ENCODE measurements at regions not wholly inside any gene's neighbourhood (a gene's known extent, or its start where the extent isn't known, plus 50 kb on each side); places are given as distances from the start of the nearest gene placed in this dataset.
"Not testable (repeated sequence)": the region's sequence is repeated elsewhere in the genome, so short reads cannot be mapped to it uniquely, and the experiment has no call there.

- no peak for DNase-seq (ENCODE audit: low read depth)
Measured at GRCh38 chr14:66015071-66015780, 470.9 kb upstream of the CCDC196 start.

- DNase-seq (ENCODE audit: low read depth): no peak
Measured at GRCh38 chr14:66017927-66018326, 468.2 kb upstream of the CCDC196 start.

GRCh38 chr14:66022526-66022925 lies 463.6 kb upstream of the CCDC196 start:
- DNase-seq (ENCODE audit: low read depth): no peak

- no peak for DNase-seq (ENCODE audit: low read depth)
Measured at GRCh38 chr14:66025779-66026178, 460.4 kb upstream of the CCDC196 start.

DNA sequence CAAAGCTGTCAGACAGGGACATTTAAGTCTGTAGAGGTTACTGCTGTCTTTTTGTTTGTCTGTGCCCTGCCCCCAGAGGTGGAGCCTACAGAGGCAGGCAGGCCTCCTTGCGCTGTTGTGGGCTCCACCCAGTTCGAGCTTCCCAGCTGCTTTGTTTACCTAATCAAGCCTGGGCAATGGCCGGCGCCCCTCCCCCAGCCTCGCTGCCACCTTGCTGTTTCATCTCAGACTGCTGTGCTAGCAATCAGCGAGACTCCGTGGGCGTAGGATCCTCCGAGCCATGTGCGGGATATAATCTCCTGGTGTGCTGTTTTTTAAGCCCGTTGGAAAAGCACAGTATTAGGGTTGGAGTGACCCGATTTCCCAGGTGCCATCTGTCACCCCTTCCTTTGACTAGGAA lies 454.2 kb upstream of the CCDC196 start:
- not testable (repeated sequence) for DNase-seq (ENCODE audit: low read depth)

DNA sequence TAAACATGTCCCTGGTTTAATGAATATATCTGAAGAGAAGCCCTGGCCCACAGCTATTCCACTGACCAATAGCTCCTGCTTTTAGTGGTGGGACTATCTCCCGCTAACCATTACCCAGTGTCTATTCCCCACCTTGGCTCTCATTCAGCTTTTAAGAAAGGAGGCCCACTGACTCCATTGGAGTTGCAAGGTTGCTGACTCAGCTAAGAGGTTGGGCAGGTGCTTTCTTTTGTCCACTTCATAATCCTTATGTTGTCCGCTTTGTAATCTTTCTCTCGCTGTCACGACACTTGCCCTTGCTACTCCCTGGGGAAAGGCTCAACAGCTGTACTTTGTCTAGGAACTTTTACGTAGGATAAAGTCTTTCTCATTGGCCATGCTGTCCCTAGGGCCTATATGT lies 453.4 kb upstream of the CCDC196 start:
- DNase-seq (ENCODE audit: low read depth): no peak

DNA sequence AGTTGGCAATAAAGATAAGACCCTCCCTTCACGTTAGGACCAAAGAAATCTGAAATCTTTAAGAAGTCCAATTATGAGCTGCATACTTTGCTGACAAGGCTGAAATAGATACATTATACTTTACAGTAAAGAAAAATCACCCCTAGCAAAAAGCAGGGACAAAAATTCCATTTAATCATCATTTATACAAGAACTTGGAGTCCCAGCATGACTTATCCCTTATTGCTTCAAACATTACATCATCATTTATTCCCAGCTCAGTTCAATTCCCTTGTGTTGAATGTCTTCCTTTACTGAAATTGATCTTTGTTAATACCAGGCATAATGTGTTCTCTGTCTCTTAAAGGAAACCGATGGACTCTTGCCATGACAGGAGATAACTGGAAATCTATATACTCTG lies 449.6 kb upstream of the CCDC196 start:
- DNase-seq (ENCODE audit: low read depth): no peak

DNA sequence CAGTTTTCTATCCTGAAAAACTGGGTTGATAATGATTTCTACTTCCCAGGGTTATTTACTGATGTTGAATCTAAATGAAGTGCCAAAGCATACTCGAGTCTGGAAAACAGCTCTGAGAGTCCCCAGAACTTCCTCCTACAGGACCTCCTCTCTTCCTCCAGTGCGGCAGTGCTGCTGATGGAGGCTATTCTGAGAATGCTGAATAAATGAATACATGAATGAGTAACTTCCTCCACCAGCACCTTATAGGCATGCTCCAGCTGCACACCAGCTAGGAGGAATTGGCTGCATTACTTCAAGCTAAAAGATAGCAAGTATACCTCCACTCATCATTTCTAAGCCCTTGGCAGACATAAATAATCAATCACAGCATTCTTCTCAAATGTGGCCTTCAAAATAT lies 448.8 kb upstream of the CCDC196 start:
- no peak for DNase-seq (ENCODE audit: low read depth)

GRCh38 chr14:66038212-66038611 lies 448.0 kb upstream of the CCDC196 start:
- no peak for DNase-seq (ENCODE audit: low read depth)

DNA sequence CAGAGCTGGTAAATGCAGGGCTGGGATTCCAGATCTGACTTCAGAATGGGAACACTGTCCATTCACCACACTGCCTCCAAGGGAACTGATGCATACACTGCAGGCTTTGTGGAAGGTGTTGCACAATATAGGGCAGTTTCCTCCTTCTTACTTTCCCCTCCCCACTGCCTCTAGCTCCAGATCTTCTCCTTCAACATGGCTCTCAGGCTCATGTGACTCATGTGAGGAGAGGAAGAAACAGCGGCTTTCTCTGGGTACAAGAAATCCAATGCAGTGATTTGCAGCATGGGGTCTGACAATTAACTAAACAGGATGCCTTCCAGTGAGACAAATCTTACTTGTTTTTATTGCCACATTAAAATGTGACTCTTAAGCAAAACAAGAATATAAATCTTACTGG lies 447.6 kb upstream of the CCDC196 start:
- no peak for DNase-seq (ENCODE audit: low read depth)

DNA sequence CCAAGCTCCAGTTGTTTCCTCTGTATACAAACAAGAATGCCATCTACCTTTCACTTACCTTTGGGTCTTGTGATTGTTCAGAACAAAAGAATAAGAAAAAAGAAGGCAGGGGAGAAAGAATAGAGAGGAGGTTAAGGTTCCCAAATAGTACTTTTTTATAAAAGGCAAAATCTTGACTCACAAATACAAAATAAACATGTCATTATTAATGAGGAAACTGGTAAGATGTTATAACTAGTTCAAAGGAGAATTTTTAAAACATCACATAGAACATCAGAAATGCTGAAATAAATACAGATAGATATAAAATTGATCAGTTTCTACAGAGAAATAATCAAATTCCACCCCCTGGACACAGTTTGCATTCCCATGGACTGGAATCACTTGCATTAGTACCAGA lies 446.7 kb upstream of the CCDC196 start:
- no peak for DNase-seq (ENCODE audit: low read depth)

DNA sequence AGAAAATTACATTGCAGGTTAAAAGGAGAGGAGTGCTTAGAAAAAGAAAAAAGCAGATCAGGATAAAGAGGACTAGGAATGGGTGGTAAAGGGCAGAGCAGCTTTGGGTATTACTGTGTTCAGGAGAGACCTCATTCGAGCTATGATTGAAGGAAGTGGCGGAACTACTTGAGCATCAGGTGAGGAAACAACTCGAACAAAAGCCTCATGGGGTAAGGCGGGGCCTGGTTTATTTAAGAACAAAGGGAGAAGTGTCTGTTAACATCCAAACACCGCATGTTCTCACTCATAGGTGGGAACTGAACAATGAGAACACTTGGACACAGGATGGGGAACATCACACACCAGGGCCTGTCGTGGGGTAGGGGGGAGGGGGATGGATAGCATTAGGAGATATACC lies 444.6 kb upstream of the CCDC196 start:
- DNase-seq (ENCODE audit: low read depth): no peak

- no peak for DNase-seq (ENCODE audit: low read depth)
Measured at GRCh38 chr14:66043921-66044320, 442.2 kb upstream of the CCDC196 start.

DNA sequence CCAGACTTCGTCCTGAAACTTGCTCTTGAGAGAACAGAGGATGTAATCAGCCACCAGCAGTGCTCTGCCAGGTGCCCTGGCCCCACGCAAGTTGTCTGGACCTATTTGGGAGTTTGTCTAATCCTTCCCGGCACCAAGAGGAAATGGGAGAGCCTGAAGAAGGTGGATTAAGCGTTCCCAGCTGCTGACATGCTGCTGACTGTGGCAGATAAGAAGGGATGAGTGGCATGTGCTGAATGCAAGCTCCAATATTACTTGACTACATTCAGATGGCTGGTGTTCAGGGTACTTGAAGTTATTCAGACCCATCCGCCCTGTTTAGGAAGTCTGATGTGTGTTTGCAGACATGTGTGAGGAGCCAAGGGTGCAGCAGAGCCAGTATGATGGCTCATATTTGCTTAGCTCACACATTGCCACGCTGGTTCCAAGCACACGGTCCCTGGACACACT lies 440.6 kb upstream of the CCDC196 start:
- no peak for DNase-seq (ENCODE audit: low read depth)

- no peak for DNase-seq (ENCODE audit: low read depth)
Measured at GRCh38 chr14:66046035-66046434, 440.1 kb upstream of the CCDC196 start.

GRCh38 chr14:66046591-66046990 lies 439.6 kb upstream of the CCDC196 start:
- no peak for DNase-seq (ENCODE audit: low read depth)

DNA sequence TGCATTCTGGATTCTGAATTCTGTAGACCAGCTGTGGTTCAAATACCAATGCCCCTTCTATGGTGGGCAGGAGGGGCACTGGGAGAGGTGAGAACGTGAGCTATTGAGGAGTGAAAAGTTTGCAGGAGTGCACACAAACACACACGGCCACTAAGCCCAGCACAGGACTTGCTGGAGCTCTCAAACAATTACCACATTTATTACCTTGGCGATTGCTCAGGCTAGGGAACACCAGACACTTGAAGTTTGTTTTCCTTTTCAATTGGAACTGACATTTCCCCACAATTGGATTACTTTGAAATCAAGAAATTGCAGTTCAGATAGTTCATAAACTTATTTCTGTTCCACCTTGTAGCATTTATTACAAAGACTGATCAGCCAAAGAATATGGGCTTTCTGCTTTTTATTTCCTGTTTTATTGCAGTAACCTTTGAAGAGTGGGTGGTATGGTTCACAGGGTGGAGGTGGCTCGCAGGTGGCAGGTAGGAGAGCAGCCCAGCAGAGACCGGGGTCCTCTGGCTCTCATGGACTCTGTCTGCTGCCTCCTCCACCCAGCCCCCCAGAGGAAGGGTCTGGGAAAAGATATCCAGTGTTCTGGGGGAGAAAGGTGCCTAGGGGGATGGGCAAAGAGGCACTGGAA lies 429.8 kb upstream of the CCDC196 start:
- DNase-seq (ENCODE audit: low read depth): no peak

- DNase-seq (ENCODE audit: low read depth): no peak
Measured at GRCh38 chr14:66056926-66057552, 429.1 kb upstream of the CCDC196 start.

- DNase-seq (ENCODE audit: low read depth): no peak
Measured at GRCh38 chr14:66065188-66065587, 421.0 kb upstream of the CCDC196 start.

GRCh38 chr14:66066981-66067776 lies 419.0 kb upstream of the CCDC196 start:
- DNase-seq (ENCODE audit: low read depth): no peak

GRCh38 chr14:66069036-66069435 lies 417.1 kb upstream of the CCDC196 start:
- no peak for DNase-seq (ENCODE audit: low read depth)

DNA sequence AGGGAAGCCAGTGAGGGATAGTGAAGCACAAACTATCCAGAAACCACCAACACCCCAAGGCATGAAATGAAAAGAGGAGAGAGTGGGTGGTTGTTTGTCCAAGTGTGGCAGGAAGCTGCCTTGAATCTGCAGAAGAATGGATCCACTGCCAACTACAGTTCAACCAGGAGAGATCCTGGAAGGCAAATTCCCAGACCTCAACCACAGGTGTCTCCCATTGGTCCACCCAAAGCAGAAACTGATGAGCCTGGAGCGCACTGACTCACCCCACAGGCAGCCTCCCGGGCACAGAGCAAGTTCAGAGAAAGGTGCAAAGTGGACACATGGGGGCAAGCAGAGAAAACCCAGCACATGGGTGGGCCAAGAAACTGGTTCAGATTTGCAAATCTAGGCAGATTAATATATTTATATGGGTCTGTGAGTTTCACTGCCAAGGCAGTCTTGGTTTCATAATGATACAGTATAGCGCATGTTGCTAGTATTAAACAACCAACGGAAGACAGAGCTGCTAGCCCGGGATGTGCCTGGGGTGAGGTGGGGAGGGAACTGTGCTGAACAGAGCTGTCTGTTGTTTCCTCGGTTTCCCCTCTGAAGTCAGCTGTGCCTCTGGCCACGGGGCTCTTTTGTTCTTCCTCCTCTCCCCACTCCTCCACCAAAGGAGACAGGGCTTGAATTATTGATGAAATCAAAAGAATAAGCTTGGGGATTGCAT lies 416.2 kb upstream of the CCDC196 start:
- DNase-seq (ENCODE audit: low read depth): no peak

Data from T follicular helper cell (primary cell).